Osteocyte (in vitro differentiated cells): ENCODE measurements at regions not wholly inside any gene's neighbourhood (a gene's known extent, or its start where the extent isn't known, plus 50 kb on each side); places are given as distances from the start of the nearest gene placed in this dataset.

Experiments
- DNase-seq: peaks from one replicate; pipeline ENCODE4 v3.0.0; 2021; ENCODE audit warnings: mixed read lengths; ENCODE audit not compliant: unreplicated experiment; ENCODE audit errors: extremely low spot score
- H3K27ac Mint-ChIP-seq: one replicate; pipeline ENCODE4 v1.8.0; 2021; ENCODE audit warnings: mild to moderate bottlenecking, mixed read lengths; ENCODE audit not compliant: unreplicated experiment
- H3K27me3 Mint-ChIP-seq: one replicate; pipeline ENCODE4 v1.8.0; 2021; ENCODE audit warnings: mixed read lengths; ENCODE audit not compliant: unreplicated experiment
- H3K36me3 Mint-ChIP-seq: one replicate; pipeline ENCODE4 v1.8.0; 2021; ENCODE audit warnings: mixed read lengths; ENCODE audit not compliant: unreplicated experiment
- H3K4me1 Mint-ChIP-seq: one replicate; pipeline ENCODE4 v1.8.0; 2021; ENCODE audit warnings: mixed read lengths; ENCODE audit not compliant: unreplicated experiment
- H3K4me3 Mint-ChIP-seq: one replicate; pipeline ENCODE4 v1.8.0; 2021; ENCODE audit warnings: mild to moderate bottlenecking, moderate library complexity, mixed read lengths; ENCODE audit not compliant: unreplicated experiment
- H3K9me3 Mint-ChIP-seq: one replicate; pipeline ENCODE4 v1.8.0; 2021; ENCODE audit warnings: mixed read lengths; ENCODE audit not compliant: unreplicated experiment
- CTCF ChIP-seq: fragments of 200-600 bp; sonication (generic); IDR thresholded peaks from 2 replicates; pipeline ENCODE4 v1.5.0; 2021; ENCODE audit warnings: antibody characterized with exemption, mild to moderate bottlenecking, moderate library complexity

- no peak for DNase-seq
- Mint-ChIP-seq H3K4me1 (peaks cover 27% of the 10 kb centered on the region), H3K27ac (no peak overlapping the region), H3K4me3 (no peak overlapping the region), H3K36me3 (peaks cover 13% of the 10 kb centered on the region), H3K9me3 (no peaks in the 10 kb centered on the region), H3K27me3 (no peaks in the 10 kb centered on the region)
- TF ChIP-seq CTCF: no peak
Measured at GRCh38 chr12:124412646-124413015, 117.7 kb downstream of the RFLNA start.

DNA sequence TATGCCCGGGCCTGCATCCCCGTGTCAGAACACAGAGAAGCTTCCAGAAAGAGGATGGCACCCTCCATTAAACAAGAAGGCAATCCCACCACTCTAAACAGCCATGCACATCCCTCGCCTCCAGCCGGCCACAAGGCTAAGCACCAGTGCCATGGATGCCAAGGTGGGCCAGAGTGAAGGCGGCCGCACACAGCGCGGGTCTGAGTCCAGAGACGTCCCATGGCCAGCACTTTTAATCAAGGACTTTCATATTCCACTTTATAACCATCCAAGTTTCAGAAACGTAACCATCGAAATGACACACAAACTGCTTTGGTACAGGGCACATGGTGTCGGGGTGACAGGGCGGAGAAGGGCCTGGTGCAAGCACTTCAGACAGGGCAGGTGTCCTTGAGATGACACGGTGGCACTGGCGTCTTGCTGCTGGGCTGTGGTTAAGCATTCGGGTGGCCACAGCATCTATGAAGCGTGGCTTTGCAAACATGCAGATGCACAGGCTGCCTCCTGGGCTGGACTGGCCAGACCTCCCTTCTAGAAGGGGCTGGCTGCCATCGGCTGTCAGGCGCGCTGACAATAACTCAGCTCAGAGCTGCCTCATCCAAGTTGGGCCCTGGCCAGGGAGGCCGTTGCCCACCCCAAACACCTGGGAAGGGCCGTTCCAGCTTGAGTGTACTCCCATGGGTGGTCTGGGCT is 117.2 kb downstream of the RFLNA start:
- no peaks in the 10 kb centered on the region for H3K9me3 Mint-ChIP-seq
- H3K4me3 Mint-ChIP-seq: no peak overlapping the region
- peaks cover 25% of the 10 kb centered on the region for H3K4me1 Mint-ChIP-seq
- H3K36me3 Mint-ChIP-seq: peaks cover 11% of the 10 kb centered on the region
- DNase-seq: no peak
- no peak for TF ChIP-seq CTCF
- H3K27me3 Mint-ChIP-seq: no peaks in the 10 kb centered on the region
- H3K27ac Mint-ChIP-seq: no peak overlapping the region

GRCh38 chr12:124411281-124411878 is 116.5 kb downstream of the RFLNA start:
- no peak for DNase-seq
- H3K4me1 Mint-ChIP-seq: peaks cover 23% of the 10 kb centered on the region
- TF ChIP-seq CTCF: no peak

DNA sequence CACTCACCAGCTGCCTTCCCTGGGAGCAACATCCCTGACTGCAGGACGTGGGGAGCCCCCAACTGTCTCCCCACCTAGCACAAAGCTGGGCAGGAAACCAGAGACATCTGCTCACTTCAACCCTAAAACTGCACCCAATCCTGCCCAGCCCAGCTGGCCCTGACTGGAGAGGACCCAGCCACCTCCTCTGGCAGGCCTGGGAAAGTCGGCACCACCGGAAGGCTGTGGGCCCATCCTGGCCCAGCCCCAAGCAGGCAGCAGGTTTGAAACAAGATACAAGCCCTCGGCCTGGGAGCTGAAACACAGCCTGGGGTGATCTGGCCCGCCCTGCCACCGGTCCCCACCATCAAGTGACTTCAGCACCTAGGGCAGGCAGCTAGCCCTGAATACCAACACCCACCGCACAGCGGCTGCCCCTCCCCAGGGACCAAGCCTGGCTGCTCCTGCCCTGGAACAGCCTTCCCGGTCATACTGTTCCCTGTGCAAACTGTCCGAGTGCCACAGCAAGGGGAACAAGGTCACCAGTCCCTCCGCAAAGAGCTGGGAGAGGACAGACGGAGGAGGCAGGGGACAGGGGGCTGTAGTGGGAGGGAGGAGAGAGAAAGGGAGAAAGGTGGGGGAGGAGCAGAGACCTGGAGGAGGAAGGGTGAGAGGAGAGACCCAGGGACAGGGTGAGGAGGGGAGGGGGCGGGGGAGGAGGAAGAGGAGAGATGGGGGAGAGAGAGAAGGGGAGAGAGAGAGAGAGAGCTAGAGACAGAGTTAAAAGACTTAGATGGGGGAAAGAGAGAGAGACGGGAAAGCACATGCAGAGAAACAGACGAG is 115.7 kb downstream of the RFLNA start:
- Mint-ChIP-seq H3K36me3 (peaks cover 14% of the 10 kb centered on the region), H3K9me3 (no peaks in the 10 kb centered on the region), H3K4me3 (no peak overlapping the region), H3K27ac (peak overlapping the region; percentile 85), H3K4me1 (peaks cover 23% of the 10 kb centered on the region), H3K27me3 (no peaks in the 10 kb centered on the region)
- no peak for TF ChIP-seq CTCF
- DNase-seq: no peak

More at GRCh38 chr12:124411281-124411878, 116.5 kb downstream of the RFLNA start:
- peak overlapping the region; percentile 72 for H3K27ac Mint-ChIP-seq
- no peaks in the 10 kb centered on the region for H3K27me3 Mint-ChIP-seq
- H3K9me3 Mint-ChIP-seq: no peaks in the 10 kb centered on the region
- H3K36me3 Mint-ChIP-seq: peaks cover 14% of the 10 kb centered on the region
- H3K4me3 Mint-ChIP-seq: no peak overlapping the region
